Ovary (tissue), 3 donors: ENCODE measurements at regions not wholly inside any gene's neighbourhood (a gene's known extent, or its start where the extent isn't known, plus 50 kb on each side); places are given as distances from the start of the nearest gene placed in this dataset.

Experiments used
- EP300 ChIP-seq: sonication (generic); formaldehyde crosslinking; IDR thresholded peaks from one replicate; pipeline ENCODE4 v1.6.1; 2017; ENCODE audit warnings: antibody characterized with exemption
- POLR2A ChIP-seq: fragments of 450-650 bp; IDR thresholded peaks from one replicate; pipeline ENCODE4 v1.6.1; 2017; ENCODE audit warnings: antibody characterized with exemption, mild to moderate bottlenecking, moderate library complexity
- TF ChIP-seq, protein P1 (sequence below), 3 donors: fragments of 450-650 bp in 2 of 3; fragments of 200-600 bp in 1 of 3; IDR thresholded peaks; one replicate each; pipeline versions ENCODE4 v1.5.1 to v1.8.0; 2016 to 2022; ENCODE audit warnings: antibody characterized with exemption in 3 of 3, mild to moderate bottlenecking in 1 of 3
- donor health status: DM: no; HTN: no; CAD: no.

DNA sequence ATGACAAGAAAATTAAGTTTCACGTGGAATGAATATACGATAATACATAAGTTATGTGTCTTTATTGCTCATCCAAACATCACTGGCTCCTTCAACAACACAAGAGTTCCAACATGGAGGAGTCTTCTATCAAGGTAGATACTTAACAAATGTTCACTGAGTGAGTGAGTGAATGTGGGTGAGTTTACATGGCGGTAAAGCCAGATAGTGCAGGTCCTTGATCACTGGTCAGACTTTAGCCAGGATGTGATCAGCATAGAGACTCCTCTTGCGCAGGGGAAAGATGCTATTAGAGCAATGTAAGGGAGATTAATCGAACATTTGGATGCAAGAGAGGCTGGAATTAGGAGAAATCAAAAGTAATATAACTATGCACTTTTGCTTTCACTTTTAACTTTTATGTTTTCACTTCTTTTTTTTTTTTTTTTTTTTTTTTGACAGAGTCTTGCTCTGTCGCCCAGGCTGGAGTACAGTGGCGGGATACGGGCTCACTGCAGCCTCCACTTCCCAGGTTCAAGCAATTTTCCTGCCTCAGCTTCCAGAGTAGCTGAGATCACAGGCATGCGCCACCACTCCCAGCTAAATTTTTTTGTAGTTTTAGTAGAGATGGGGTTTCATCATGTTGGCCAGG is 249.0 kb upstream of the ID2 start:
- TF ChIP-seq, protein P1, sequence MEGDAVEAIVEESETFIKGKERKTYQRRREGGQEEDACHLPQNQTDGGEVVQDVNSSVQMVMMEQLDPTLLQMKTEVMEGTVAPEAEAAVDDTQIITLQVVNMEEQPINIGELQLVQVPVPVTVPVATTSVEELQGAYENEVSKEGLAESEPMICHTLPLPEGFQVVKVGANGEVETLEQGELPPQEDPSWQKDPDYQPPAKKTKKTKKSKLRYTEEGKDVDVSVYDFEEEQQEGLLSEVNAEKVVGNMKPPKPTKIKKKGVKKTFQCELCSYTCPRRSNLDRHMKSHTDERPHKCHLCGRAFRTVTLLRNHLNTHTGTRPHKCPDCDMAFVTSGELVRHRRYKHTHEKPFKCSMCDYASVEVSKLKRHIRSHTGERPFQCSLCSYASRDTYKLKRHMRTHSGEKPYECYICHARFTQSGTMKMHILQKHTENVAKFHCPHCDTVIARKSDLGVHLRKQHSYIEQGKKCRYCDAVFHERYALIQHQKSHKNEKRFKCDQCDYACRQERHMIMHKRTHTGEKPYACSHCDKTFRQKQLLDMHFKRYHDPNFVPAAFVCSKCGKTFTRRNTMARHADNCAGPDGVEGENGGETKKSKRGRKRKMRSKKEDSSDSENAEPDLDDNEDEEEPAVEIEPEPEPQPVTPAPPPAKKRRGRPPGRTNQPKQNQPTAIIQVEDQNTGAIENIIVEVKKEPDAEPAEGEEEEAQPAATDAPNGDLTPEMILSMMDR (IDR thresholded peaks at IDR 0.05), result no peak
- TF ChIP-seq EP300 (no peak), POLR2A (no peak)
